LNCAP (cell line): ENCODE measurements at regions not wholly inside any gene's neighbourhood (a gene's known extent, or its start where the extent isn't known, plus 50 kb on each side); places are given as distances from the start of the nearest gene placed in this dataset.

Source experiments
- TF ChIP-seq, protein P1 (sequence below): fragments of 450-650 bp; IDR thresholded peaks from 2 replicates; pipeline ENCODE4 v1.5.1; 2017; ENCODE audit warnings: mild to moderate bottlenecking

- TF ChIP-seq, protein P1, sequence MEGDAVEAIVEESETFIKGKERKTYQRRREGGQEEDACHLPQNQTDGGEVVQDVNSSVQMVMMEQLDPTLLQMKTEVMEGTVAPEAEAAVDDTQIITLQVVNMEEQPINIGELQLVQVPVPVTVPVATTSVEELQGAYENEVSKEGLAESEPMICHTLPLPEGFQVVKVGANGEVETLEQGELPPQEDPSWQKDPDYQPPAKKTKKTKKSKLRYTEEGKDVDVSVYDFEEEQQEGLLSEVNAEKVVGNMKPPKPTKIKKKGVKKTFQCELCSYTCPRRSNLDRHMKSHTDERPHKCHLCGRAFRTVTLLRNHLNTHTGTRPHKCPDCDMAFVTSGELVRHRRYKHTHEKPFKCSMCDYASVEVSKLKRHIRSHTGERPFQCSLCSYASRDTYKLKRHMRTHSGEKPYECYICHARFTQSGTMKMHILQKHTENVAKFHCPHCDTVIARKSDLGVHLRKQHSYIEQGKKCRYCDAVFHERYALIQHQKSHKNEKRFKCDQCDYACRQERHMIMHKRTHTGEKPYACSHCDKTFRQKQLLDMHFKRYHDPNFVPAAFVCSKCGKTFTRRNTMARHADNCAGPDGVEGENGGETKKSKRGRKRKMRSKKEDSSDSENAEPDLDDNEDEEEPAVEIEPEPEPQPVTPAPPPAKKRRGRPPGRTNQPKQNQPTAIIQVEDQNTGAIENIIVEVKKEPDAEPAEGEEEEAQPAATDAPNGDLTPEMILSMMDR = no peak
These were observed 134.6 kb upstream of the KCNK1 start for GRCh38 chr1:233479110-233479890.

DNA sequence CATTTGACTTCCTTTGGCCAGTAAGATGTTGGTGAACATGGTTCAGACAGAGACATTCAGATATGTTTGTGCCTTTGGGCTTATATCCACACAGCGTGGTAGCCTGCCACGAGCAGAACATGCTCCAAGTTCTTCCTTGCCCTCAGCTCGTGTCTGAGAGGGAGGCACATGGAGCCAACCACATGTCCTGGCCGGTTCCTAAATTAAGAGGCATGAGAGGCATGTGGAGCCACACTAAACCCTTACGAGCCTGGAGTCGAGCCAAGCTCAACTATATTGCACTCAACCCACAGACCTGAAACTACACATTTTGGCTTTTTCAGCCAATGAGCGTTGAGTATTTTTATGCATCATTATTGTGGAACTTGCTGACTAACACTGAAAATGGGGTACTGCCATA lies 133.7 kb upstream of the KCNK1 start:
- TF ChIP-seq, protein P1 = no peak

- TF ChIP-seq, protein P1 = no peak
These were observed 131.5 kb upstream of the KCNK1 start for GRCh38 chr1:233482388-233482787.

GRCh38 chr1:233485385-233485784 lies 128.5 kb upstream of the KCNK1 start:
- TF ChIP-seq, protein P1 = no peak

DNA sequence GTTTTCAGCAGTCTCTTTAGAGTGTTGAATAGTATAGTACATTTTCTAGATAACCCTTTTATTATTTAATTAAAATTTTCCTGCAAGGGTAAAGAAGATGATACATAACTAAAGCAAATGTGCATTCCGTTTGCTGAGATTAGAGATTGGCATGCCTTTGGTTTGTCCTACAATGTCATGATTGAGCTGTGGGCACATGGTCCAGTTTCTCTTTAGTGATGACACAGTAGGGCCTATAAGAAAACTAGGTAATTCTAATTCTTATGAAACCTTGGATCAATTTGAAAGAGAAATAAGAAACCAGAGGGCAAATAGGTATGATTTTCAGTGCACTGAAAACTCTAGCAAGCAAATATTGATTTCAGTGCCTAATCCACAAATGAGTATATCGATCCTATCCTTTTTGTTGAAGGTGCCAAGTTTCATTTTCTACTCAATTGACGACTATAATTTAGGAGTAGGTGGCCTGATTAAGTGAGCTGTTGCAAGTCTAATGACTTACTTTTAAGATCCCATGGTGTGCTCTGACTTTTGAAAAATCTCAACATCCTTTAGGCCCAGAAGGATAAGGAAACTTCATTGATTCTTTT lies 128.0 kb upstream of the KCNK1 start:
- TF ChIP-seq, protein P1 = no peak

DNA sequence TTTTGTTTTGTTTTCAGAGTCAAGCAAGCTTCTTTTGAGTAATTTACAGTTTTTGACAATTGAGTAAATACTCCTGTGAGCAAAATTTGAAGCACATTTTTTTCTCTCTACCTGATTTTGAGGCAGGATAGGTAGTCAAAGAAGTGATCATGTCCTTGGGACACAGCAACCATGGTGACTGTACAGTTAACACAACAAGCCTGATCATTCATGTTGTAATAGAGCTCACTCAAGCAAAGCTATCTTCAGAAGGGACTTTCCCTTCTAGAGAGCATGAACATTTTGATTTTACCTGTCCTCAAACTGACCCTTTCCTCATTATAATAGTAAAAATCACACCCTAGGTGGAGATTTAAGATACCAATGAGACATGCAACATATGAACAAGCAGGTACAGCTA lies 126.5 kb upstream of the KCNK1 start:
- TF ChIP-seq, protein P1 = no peak

- TF ChIP-seq, protein P1 = no peak
These were observed 124.5 kb upstream of the KCNK1 start for GRCh38 chr1:233489411-233489810.
